GM21528 (cell line): ENCODE measurements at regions not wholly inside any gene's neighbourhood (a gene's known extent, or its start where the extent isn't known, plus 50 kb on each side); places are given as distances from the start of the nearest gene placed in this dataset.

ENCODE experiments used
- ATAC-seq: cut with Tn5 transposase; IDR thresholded peaks from one replicate; pipeline ENCODE4 v1.9.1; 2021; ENCODE audit warnings: mild to moderate bottlenecking, moderate library complexity; ENCODE audit not compliant: unreplicated experiment, low FRiP score

DNA sequence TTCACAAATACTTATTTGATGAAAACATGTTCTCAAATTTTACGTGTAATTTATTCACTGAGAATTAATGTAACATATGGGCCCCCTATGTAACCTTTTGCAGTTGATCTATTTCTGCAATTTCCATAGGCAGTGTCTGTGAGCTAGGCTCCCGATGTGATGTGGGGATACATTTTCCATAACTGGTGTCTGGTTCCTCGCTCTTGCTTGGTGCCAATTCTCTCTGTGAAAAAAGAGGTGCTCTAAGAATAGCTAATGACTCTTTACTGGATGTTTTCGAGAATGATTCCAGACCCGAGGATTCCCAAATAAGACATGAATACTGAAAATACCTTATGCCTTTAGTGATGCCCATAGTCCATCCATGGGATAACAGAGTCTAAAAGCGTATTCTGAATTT lies 286.7 kb upstream of the FZD8 start:
- no peak for ATAC-seq

DNA sequence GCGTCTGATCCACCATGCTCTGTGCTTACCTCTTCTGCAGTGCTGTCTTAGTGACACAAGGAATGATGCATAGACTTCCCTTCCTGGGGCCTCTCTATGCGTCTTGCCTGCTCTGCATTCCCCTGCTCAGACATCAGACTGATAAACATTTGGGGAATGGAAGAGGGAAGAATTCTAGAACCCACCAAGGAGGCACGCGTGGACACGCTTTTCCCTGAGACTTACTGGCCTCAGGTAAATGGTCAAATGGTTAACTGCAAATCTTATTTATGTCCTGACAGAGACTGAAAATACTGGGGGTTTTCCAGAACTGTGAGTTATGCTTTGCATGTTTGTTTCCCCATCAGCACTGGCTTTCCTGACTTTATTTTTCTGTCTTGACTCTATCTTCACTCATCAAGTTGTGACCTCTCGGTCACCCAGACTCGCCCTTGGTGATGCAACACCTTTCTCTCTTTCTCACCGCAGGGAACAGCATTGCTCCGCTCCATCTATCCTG lies 285.9 kb upstream of the FZD8 start:
- ATAC-seq, result no peak

DNA sequence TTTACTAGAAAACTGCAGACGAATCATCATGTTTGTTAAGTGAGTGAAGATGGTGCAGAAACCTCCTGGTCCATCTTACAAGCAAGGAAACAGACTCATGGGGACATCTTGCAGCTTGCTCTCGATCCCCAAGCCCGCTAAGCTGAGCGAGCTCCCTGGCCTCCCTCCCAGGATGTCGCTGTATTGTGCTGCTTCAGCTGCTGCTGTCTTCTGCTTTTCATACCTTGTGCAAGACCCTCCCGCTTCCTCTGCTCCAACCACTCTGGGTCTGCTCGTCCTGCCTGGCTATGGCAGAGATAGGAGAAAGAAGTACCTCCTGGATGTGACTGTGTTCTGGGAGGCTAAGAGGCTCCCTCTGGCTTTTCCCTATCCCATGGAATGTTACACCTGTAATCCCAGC lies 285.2 kb upstream of the FZD8 start:
- no peak for ATAC-seq

DNA sequence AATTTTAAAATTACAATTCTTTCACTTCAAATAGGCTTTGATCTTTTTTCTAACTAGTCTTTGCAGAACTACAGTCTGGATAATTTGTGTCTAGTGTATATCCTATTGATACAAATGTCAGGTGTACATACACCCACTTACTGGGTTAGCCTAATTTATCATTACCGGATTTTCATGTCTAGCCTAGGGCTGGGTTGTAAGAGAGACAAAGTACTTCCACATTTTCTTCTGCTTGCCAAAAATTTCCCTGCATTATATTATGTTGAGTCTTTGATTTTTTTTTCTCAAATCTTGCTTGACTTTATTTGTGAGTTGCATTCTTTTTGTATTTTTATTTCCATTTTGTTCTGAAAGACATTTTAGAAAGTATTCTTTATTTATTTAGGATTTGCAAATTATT lies 284.8 kb upstream of the FZD8 start:
- ATAC-seq, result no peak

DNA sequence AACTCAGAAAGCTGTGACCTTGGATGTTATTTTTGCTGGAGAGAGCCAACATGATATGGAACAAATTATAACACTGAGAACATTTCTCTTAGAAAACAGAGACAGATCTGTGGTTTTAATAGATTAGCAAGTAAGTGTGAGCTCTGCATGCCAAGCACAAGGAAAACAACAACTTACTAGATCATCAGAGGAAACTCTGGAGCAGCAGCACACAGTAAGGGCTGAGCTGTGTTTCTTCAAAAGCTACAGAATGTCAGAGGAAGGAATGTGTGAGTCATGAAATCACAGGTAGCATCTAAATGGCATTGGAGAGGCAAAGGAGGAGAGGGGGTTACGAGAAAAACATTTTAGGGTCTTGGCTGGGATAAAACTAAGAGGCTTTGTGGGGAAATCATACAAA lies 283.4 kb upstream of the FZD8 start:
- ATAC-seq, result no peak

DNA sequence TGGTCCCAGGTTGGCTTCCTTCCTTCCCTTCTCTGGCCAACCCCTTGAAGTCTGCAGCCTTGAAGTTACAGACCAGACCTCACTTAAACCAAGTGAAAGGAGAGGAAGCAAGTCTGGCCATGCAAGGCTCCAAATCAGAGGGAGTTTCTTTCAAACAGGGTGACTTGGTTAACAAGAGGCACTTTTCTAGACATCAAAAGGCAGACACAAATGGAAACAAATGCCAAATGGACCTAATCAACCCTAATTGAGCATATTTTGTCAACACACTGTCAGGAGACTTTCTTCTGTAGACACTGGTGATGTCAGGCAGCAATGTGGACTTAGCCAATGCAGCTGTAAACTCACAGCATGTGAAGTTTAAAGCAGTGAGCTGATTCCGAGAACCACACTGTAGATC lies 282.7 kb upstream of the FZD8 start:
- no peak for ATAC-seq

DNA sequence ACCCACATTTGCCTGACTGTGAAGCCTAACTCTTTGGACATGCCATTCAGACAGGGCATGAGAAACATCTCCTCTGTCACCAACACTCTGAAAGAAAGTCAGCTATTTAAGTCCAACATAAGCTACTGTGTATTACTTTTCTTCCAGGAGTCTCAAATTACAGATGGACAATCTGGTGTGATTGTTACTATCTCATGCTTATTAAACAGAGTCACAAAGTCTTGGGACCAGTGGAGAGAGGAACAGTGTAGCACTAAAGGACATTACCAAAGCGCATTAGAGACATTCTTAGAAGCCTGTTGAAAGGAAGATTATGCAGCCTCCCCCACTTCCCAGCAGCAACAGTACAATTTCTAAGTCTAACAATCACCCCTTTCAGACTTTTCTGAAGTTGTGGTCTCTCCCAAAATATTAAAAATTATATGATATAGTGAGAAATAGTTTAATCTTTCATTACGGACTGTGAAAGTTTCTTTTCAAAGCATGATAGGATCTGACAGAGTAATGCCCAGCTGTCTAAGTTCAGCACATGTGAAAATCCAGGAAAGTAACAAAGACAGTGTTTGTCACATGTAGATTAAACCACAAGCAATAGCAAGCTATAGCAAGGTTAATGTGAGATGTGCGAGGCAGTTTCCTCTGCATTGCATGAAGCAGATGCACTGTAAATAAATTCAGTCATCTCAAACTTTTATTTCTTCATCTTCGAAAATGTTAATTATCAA lies 280.9 kb upstream of the FZD8 start:
- no peak for ATAC-seq

DNA sequence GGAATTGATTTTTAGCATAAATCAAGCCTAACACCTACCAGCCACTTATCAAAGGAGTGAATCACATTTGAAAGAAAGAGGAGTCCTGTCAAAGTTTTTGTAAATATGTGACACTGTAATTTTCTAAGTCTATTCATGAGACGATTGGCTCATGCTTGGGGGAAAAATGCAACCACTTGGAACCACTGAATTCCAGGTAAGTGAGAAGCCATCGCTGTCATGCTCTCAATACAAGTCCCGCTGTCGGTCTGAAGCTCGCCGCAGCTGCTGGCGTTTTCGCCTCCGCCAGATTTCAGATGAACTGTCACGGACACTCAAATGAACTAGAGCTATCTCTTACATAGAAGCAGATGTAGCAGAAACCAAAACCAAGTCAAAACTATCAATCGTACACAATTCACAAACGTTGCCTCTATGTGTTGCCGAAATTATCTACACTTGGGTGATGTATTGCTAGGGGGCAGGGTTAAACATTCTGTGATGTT lies 279.8 kb upstream of the FZD8 start:
- no peak for ATAC-seq

DNA sequence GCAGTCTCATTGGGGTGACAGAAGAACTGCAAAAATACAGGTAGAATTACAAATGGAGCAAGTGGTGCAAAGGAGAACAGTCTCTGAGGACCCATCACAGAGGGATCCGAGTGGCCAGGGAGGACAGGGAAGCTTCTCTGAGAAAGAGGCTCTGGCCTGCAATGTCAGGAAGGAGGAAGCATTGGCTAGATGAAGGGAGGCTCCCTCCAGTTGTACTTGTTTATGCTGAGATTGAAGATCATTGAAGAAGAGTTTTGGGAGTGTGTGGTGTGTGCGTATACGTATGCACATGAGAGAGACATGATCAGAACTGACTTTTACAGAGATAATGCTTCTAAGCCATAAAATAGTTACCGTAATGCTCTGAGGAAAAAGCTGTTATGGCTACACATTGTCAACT lies 274.7 kb upstream of the FZD8 start:
- ATAC-seq, result no peak

DNA sequence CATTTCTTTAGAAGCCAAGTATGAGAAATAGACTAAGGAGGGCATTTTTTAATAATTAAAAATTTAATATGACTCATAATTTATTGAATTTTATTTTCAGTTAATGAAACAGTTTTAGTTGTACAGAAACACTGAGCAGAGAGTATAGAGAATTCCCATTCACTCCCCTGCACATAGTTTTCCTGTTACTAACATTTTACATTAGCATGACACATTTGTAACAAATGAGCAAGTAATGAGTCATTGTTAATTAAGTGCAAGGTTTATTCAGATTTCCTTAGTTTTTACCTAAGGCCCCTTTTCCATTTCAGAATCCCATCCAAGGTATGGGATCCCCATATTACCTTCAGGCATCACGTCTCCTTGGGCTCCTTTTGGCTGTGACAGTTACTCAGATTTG lies 271.5 kb upstream of the FZD8 start:
- ATAC-seq, result no peak

DNA sequence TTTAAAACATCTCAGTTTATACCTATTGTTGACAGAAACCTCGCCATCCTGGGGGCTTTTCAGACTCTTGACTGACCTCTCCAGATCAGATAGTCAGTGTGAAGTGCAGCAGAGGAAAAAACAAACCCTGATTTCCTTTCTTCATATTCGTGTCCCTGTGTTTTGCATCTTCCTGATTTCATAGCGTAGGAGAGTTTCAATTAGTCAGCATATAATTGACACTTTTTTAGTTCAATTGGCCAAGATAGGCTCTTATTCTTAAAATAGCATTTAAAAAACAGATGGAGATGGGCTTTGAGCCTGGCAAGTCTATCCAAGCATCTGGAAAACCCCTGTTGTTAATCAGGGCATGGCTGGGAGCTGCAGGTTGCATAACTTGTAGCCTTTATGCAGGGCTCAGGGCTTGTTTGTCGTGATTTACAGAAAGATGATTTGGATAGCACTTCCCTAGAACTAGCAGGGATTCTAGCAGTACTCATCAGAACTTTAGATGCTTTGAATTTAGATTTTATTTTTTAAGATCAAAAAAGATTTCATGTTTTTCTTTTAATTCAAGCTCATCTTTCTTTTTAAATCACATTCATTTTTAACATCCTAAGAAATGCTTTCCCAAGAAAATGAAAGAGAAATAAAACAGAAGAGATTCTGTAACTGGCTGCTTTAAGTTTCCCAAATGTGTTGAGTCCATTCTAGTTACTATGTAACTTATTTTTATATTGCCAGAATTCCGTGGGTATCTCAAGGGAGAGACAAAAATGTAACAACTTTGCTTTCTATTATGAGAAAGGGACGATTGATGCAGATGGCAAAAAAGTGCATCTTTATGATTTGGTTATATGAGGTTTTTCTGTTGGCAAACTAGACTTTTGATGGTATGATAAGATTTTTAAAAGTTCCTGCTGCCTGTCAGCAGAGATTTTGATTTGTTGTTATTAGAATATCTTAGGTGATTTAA lies 270.8 kb upstream of the FZD8 start:
- ATAC-seq, result no peak

DNA sequence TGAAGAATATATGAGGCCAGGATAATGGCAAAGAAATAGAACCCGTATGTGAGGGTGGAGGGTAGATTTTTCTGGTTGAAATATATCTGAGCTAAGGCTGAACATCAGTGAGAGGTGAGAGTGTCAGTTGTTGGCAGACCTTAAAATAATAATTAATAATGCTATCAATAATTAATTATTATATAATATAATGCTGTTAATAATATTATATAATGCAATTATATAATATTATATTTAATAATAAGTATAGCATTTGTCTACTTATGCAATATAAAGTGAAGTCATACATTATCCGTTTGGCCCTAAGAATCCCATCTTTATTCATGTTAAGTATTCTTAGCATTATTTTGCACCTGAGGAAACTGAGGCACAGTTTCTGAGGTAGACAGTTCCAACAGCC lies 269.9 kb upstream of the FZD8 start:
- ATAC-seq, result no peak

DNA sequence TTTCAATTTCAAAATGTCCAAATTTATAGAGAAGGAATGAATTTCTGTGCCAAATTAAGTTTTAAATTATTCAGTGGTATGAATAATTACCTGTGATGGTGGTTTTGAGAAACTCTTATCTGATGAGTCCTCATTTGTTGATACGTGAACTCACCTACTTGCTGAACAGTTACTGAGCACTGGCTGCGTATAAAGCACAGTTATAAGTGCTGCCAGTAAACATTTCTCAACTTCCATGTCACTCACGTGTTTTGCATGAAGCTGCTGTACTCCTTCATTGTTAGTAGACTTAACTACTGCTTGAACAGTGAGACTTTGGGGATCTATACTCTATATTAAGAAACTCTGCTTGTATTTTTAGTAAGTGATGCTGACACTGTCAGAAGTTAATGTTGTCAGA lies 269.1 kb upstream of the FZD8 start:
- ATAC-seq, result no peak

DNA sequence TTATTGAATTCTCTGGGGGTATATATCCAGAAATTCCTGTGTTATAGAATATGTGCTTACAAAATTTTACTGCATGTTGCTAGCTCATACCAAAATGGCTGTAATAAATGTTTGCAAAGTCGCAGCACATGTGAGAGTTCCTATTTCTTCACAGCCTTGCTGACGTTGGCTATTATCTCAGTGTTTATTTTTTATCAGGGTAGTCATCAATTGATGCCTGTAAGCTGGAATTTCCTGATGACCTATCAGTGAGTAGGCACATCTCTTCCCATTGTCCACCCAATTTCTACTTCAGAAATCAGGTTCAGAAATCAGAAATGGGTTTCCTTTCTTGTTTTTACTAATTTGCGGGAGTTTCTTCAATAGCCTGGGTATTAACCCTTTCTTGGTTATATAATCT lies 268.1 kb upstream of the FZD8 start:
- ATAC-seq, result no peak

DNA sequence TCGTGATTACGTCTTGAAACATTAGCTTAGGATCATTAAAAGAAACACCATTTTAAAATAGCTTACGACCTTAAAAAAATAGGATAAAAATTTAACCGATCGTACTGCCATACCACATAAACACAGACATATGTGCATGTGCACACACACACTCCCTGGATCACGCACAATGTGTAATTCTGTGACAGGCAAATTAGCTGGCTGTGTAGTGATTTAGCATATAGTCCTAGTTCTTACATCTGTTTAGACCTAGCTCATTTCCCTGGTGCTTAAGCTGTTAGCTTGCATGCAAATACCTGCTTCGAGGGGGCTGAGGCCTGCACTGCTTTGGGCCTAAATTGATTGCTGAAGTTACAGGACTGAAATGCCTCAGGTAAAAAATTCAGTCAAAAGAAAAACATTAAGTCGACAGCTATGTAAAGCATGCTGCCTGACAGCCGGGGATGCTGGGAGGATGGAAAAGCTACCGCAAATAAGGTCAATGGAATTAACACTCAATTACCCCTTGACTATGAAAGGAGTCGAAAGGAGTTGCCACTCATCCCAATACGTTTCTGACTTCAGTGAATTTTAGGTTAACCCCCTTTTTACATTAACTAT lies 267.1 kb upstream of the FZD8 start:
- ATAC-seq, result no peak

DNA sequence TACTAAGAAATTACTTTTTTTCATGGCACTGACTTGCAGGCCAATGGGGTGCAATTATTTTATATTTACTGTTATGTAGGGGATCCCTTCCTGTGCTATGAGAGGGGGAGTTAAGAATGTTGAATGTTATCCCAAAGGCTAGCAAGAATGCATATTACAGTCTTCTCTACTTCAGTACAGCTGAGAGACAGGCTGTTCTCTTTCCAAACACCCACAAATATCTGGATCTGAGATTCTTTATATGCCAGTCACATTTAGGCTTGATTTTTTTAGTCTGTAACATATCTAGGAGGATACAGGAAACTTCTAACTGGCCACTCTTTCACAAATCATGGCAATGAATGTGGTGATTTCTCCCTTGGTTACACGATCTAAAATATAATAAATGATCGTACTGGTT lies 266.4 kb upstream of the FZD8 start:
- ATAC-seq, result no peak

DNA sequence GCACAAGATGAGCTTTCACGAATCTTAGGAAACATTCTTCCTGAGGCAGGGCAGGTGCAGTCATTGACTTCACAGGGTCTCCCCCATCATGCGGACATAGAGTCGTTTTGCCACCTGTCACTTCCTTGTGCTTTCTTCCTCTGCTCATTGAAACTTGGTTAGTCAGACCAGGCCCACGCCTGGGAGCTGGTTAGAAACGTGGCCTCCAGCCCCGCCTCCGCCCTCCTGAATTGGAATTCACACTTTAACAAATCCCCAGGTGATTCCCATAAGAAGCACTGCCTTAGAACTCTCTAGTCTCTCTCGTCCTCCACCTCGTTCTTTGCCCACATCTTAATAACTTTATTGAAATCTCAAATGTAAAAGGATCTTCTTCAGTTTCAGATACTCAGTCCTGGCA lies 265.5 kb upstream of the FZD8 start:
- no peak for ATAC-seq

DNA sequence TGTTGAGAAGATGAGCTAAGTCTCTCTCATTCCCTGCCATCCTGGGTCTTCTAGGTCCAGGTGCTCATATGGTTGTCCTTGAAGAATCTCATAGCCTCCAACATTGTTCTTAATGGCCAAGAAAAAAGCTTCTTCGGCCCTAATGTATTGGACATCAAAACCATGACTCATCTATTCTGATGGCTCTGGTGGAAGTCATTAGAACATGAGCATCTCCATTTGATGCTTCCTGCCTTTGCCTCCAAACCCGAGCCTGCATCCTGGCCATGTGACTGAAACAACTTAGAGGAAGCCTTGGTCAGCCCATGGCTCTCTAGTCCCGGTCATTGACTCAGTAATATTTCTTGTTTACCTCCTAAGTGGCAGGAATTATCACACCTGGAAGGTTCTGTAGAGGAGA lies 264.1 kb upstream of the FZD8 start:
- no peak for ATAC-seq

DNA sequence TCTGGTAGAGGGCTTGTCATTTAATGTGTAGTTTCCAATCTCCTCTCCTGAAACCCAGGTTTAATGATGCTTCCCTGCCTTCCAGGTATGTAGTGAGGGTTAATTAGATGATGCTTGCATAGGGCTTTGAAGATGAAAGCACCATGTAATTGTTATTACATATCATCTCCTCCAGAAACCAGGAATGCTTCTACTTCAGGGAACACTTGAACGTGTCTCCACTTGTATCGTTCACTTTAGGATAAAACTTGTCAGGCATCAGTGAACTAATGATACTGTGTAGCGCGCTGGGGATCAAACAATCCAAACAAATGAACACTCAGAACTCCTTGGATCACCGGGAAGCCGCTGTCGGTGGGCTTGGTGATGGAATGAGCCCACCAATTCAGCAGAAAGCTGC lies 260.9 kb upstream of the FZD8 start:
- ATAC-seq, result no peak

DNA sequence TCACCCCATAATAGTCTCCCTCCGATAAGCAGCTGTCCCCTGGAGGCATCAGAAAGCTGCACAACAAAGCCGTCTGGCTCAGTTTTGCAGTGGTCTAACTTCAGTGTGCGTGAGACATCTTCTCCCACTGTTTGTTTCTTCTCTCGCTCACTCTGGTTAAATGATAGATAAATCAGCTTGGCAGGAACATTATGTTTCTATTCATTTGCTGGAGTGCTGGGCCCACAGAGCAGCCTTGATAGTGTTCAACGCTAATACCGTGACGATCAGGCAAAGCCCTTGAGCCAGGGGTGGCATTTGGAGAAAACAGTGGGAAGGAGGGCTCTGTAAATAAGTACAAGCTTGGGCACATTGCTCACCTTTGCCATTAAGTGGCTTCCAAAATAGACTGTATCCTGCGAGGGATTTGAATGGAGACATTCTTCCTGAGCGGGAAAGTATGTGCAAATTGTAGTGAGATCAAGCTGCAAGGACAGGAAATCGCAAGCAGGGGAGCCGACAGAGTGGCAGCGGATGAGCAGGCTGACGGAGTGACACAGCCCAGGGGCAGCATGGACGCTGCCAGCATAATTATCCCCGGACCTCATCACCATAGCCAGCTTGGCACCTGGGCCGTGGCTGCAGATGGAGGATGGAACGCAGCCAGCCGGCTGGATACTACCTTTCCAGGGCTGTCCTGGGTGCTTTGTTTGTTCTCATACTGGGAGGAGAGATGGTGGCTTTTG lies 256.8 kb upstream of the FZD8 start:
- no peak for ATAC-seq

DNA sequence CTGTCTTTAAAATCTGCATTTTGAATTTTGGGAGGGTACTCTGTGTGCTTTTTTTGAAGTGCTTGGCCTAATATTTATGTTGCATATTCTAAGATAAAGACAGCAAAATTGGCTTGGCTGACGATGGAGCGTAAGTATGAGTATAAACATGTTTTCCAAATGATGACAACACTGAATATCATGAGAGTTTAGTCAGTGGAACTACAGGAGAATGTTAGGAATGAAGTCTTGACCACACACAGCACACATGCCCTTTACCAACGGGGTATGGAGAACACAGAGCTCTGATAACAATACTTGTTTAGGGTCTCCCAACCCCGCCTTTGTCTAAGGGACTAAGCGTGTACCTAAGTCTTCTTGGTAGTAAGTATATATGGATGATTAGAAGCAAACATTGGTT lies 253.9 kb upstream of the FZD8 start:
- no peak for ATAC-seq
